Body of pancreas (tissue), 4 donors: ENCODE measurements at regions not wholly inside any gene's neighbourhood (a gene's known extent, or its start where the extent isn't known, plus 50 kb on each side); places are given as distances from the start of the nearest gene placed in this dataset.

Experiments used
- POLR2A ChIP-seq, 3 donors: fragments of 450-650 bp; IDR thresholded peaks; one replicate each; pipeline ENCODE4 v1.6.1; 2016; ENCODE audit warnings: antibody characterized with exemption in 3 of 3, mild to moderate bottlenecking in 2 of 3
- TF ChIP-seq, protein P1 (sequence below), 7 experiments: fragments of 450-650 bp in 4 of 7; fragments of 200-600 bp in 3 of 7; sonication (generic) in 3 of 7; IDR thresholded peaks; one replicate each; pipeline ENCODE4 v1.5.1; 2016 to 2019; ENCODE audit warnings: antibody characterized with exemption in 7 of 7

- TF ChIP-seq, protein P1, sequence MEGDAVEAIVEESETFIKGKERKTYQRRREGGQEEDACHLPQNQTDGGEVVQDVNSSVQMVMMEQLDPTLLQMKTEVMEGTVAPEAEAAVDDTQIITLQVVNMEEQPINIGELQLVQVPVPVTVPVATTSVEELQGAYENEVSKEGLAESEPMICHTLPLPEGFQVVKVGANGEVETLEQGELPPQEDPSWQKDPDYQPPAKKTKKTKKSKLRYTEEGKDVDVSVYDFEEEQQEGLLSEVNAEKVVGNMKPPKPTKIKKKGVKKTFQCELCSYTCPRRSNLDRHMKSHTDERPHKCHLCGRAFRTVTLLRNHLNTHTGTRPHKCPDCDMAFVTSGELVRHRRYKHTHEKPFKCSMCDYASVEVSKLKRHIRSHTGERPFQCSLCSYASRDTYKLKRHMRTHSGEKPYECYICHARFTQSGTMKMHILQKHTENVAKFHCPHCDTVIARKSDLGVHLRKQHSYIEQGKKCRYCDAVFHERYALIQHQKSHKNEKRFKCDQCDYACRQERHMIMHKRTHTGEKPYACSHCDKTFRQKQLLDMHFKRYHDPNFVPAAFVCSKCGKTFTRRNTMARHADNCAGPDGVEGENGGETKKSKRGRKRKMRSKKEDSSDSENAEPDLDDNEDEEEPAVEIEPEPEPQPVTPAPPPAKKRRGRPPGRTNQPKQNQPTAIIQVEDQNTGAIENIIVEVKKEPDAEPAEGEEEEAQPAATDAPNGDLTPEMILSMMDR (IDR thresholded peaks at IDR 0.05): no peak
- no peak for TF ChIP-seq POLR2A (IDR thresholded peaks at IDR 0.05)
Measured at GRCh38 chr2:5988120-5988519, 295.9 kb downstream of the SOX11 start.
